ENCODE measurements at regions not wholly inside any gene's neighbourhood (a gene's known extent, or its start where the extent isn't known, plus 50 kb on each side); places are given as distances from the start of the nearest gene placed in this dataset.

GRCh38 chr1:80375109-80375508 lies 1368.6 kb upstream of the ADGRL4 start:
- TF ChIP-seq POLR2AphosphoS5 (IDR thresholded peaks at IDR 0.05; ENCODE audit: borderline replicate concordance, low read depth, low read length) (no peak), EZH2 (IDR thresholded peaks at IDR 0.05) (no peak), FOXP2 (optimal IDR thresholded peaks at IDR 0.05; ENCODE audit: control extremely low read depth, extremely low read length, insufficient read depth) (no peak)

Data from SK-N-MC (cell line).